Pancreas (tissue), 10 donors: ENCODE measurements at regions not wholly inside any gene's neighbourhood (a gene's known extent, or its start where the extent isn't known, plus 50 kb on each side); places are given as distances from the start of the nearest gene placed in this dataset.

ENCODE experiments used
- ATAC-seq, 4 donors: fragments of 200-7000 bp; cut with Tn5 transposase; one replicate each; pipeline versions ENCODE4 v1.8.0 to v1.9.1; 2020; ENCODE audit warnings: mild to moderate bottlenecking in 4 of 4, moderate library complexity in 4 of 4
- DNase-seq, 6 donors: peaks; one replicate each; pipeline ENCODE4 v3.0.0-alpha.2; 2020
- FAIRE-seq: peaks from 2 replicates; lab custom pipeline; 2012; peaks lifted over from hg19 to GRCh38; lab: Jason Lieb, UNC
- H3K27ac ChIP-seq, 4 donors: fragments of 200-600 bp; sonication (generic); 1 replicate in 3 of 4; 2 replicates in 1 of 4; pipeline versions ENCODE4 v1.5.0 to v1.8.0; 2020
- H3K27me3 ChIP-seq, 4 donors: fragments of 200-600 bp; one replicate each; pipeline ENCODE4 v1.8.0; 2021
- H3K36me3 ChIP-seq, 3 donors: fragments of 200-600 bp; sonication (generic) in 1 of 3; one replicate each; pipeline versions ENCODE4 v1.5.0 to v1.8.0; 2020 to 2021
- H3K4me1 ChIP-seq, 3 donors: fragments of 200-600 bp; one replicate each; pipeline ENCODE4 v1.8.0; 2021
- H3K4me3 ChIP-seq, 4 donors: fragments of 200-600 bp; sonication (generic) in 2 of 4; one replicate each; pipeline versions ENCODE4 v1.5.0 to v1.8.0; 2020 to 2021
- H3K9me3 ChIP-seq, 4 donors: fragments of 200-600 bp; one replicate each; pipeline ENCODE4 v1.8.0; 2021
- CTCF ChIP-seq, 4 donors: fragments of 200-600 bp; sonication (generic) in 3 of 4; IDR thresholded peaks; one replicate each; pipeline versions ENCODE4 v1.5.0 to v1.8.0; 2021; ENCODE audit warnings: antibody characterized with exemption in 4 of 4
- WGBS, 2 donors: extraction: QIAGEN DNeasy Blood & Tissue Kit; methylation state at CpG; one replicate each; pipeline ENCODE4 v1.1.7; 2013; 5-methylcytosine and 5-hydroxymethylcytosine counted together
- intact Hi-C, 3 donors: fragments of 100-400 bp; cut with DNase I; formaldehyde crosslinking; loops; one replicate each; pipeline versions ENCODE4 v1.11.1 to v1.14.2; 2022
- donor health status: healthy with polysubstance abuse.
- donor health status: DM: no; HTN: no; CAD: no; lungs with moderate emphysema.
- donor health status: DM: no; HTN: no; CAD: no.
- donor health status: control.
- donor health status: control.
- donor health status: Bipolar disorder and iron deficiency.
- donor health status: DM: yes; HTN: yes; CAD: no.
- donor health status: DM: no; HTN: no; CAD: no.
- donor health status: DM: no; HTN: no; CAD: no.
- donor health status: DM: yes; HTN: yes; CAD: no.

GRCh38 chr11:45027312-45027711 is 76.6 kb upstream of the TP53I11 start:
- Histone ChIP-seq H3K27me3 (no peaks in the 10 kb centered on the region), H3K27ac (no peak overlapping the region), H3K4me1 (no peaks in the 10 kb centered on the region), H3K9me3 (no peaks in the 10 kb centered on the region), H3K36me3 (no peaks in the 10 kb centered on the region), H3K4me3 (no peak overlapping the region)
- ATAC-seq = no peak
- FAIRE-seq = no peak
- intact Hi-C loops = no loop called here
- WGBS, 2 donors = 93 to 97% methylated on average over 4 of the region's 4 CpGs
- no peak for DNase-seq
- no peak for TF ChIP-seq CTCF (IDR thresholded peaks at IDR 0.05)

DNA sequence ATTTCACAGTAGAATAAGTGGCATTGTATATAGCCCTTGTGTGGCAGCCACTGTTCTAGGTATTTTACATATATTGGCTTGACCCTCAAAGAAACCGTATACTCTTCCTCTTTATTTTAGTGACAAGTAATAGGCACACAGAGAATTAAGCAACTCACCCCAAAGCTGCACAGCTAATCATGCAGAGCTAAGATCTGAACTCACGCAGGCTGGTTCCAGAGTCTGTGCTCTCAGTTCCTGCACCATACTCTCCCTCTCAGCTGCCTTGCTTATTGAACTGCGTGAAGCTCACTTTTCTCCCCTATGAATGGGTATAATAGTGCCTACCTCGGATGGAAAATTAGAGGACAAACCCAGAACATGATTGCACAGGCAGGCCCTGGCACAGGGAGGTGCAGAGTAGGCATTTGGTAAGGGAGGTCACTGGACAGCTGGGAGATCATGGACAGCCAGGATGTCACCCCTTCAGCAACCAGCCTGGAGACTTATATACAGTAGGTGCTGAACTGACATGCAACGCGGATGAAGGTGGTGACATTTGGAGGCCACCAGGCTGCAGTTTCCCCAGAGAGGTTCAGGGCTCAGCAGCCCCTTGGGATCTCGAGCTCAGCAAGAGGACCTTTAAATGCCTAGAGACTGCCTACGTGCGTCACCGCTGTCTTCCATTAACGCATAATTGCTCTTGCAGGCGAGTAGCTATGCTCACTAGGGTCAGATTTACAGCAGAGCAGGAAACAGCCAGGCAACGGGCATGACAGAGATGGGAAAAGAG is 78.4 kb upstream of the TP53I11 start:
- FAIRE-seq = no peak
- ATAC-seq = no peak
- H3K4me1 ChIP-seq = no peaks in the 10 kb centered on the region
- no peaks in the 10 kb centered on the region for H3K27me3 ChIP-seq
- no peaks in the 10 kb centered on the region for H3K9me3 ChIP-seq
- H3K27ac ChIP-seq = no peak overlapping the region
- no peaks in the 10 kb centered on the region for H3K36me3 ChIP-seq
- DNase-seq = no peak
- no peak overlapping the region for H3K4me3 ChIP-seq
- intact Hi-C loops = no loop called here
- TF ChIP-seq CTCF (IDR thresholded peaks at IDR 0.05) = no peak
- 79 to 84% methylated on average over 13 of the region's 13 CpGs for WGBS, 2 donors

DNA sequence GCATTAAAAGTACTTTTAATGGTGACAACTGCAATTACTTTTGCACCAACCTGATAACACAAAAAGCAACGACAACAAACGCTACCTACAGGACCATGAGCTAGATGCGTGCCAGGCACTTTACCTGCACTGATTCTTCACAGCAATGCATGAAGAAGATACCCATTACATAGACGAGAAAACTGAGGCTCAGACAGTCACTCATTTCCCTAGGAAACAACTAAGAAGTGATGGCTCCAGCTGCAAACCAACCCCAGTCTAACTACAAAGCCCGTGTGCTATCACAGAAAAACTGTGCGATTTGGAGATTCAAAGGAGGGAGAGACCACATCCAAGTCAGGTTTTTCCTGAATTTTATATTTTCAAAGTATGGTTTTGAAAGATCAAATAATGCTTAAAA is 80.1 kb upstream of the TP53I11 start:
- Histone ChIP-seq H3K27me3 (no peaks in the 10 kb centered on the region), H3K9me3 (no peaks in the 10 kb centered on the region), H3K4me3 (no peak overlapping the region), H3K27ac (no peak overlapping the region), H3K4me1 (no peaks in the 10 kb centered on the region), H3K36me3 (no peaks in the 10 kb centered on the region)
- ATAC-seq (no peak), DNase-seq (no peak), FAIRE-seq (no peak)
- WGBS, 2 donors = 77 to 80% methylated on average over 6 of the region's 6 CpGs
- no peak for TF ChIP-seq CTCF (IDR thresholded peaks at IDR 0.05)
- intact Hi-C loops = no loop called here

GRCh38 chr11:45031912-45032519 is 81.3 kb upstream of the TP53I11 start:
- intact Hi-C loops = no loop called here
- Histone ChIP-seq H3K9me3 (no peaks in the 10 kb centered on the region), H3K36me3 (no peaks in the 10 kb centered on the region), H3K27me3 (no peaks in the 10 kb centered on the region), H3K27ac (no peak overlapping the region), H3K4me1 (no peaks in the 10 kb centered on the region), H3K4me3 (no peak overlapping the region)
- TF ChIP-seq CTCF (IDR thresholded peaks at IDR 0.05) = no peak
- ATAC-seq = no peak
- WGBS, 2 donors = 93 to 96% methylated on average over 2 of the region's 2 CpGs
- FAIRE-seq = no peak
- no peak for DNase-seq

- H3K36me3 ChIP-seq = no peaks in the 10 kb centered on the region
- TF ChIP-seq CTCF (IDR thresholded peaks at IDR 0.05) = no peak
- H3K27ac ChIP-seq = no peak overlapping the region
- no peaks in the 10 kb centered on the region for H3K9me3 ChIP-seq
- intact Hi-C loops = no loop called here
- WGBS, 2 donors = 88 to 91% methylated on average over 4 of the region's 4 CpGs
- no peak for FAIRE-seq
- no peak overlapping the region for H3K4me3 ChIP-seq
- H3K27me3 ChIP-seq = no peaks in the 10 kb centered on the region
- no peak for DNase-seq
- ATAC-seq = no peak
- no peaks in the 10 kb centered on the region for H3K4me1 ChIP-seq
Measured at GRCh38 chr11:45035413-45035812, 84.7 kb upstream of the TP53I11 start.
